ENCODE measurements at regions not wholly inside any gene's neighbourhood (a gene's known extent, or its start where the extent isn't known, plus 50 kb on each side); places are given as distances from the start of the nearest gene placed in this dataset.

- TF ChIP-seq CTCF (conservative IDR thresholded peaks at IDR 0.05; ENCODE audit: low read length): no peak
- TF ChIP-seq EZH2phosphoT487 (IDR thresholded peaks at IDR 0.05; ENCODE audit: borderline replicate concordance, low read depth, low read length): no peak
These were observed 362.0 kb upstream of the ADARB2 start for GRCh38 chr10:2099321-2099720.
